ENCODE measurements at regions not wholly inside any gene's neighbourhood (a gene's known extent, or its start where the extent isn't known, plus 50 kb on each side); places are given as distances from the start of the nearest gene placed in this dataset.

- H3K4me3 ChIP-seq, result no peak overlapping the region
- no peak for DNase-seq (ENCODE audit: low spot score)
- TF ChIP-seq CTCF (IDR thresholded peaks at IDR 0.05), result no peak
- H3K27ac ChIP-seq, result no peak overlapping the region
Measured at GRCh38 chr4:124579896-124580295, 132.6 kb downstream of the ANKRD50 start.

- Histone ChIP-seq H3K27ac (no peak overlapping the region), H3K4me3 (no peak overlapping the region)
- DNase-seq (ENCODE audit: low spot score), result no peak
- TF ChIP-seq CTCF (IDR thresholded peaks at IDR 0.05), result no peak
Measured at GRCh38 chr4:124583797-124584196, 128.7 kb downstream of the ANKRD50 start.

- H3K4me3 ChIP-seq, result no peak overlapping the region
- no peak overlapping the region for H3K27ac ChIP-seq
- TF ChIP-seq CTCF (IDR thresholded peaks at IDR 0.05), result no peak
- no peak for DNase-seq (ENCODE audit: low spot score)
Measured at GRCh38 chr4:124589786-124590185, 122.7 kb downstream of the ANKRD50 start.

- DNase-seq (ENCODE audit: low spot score), result no peak
- H3K27ac ChIP-seq, result no peak overlapping the region
- no peak overlapping the region for H3K4me3 ChIP-seq
- no peak for TF ChIP-seq CTCF (IDR thresholded peaks at IDR 0.05)
Measured at GRCh38 chr4:124590480-124590879, 122.1 kb downstream of the ANKRD50 start.

- TF ChIP-seq CTCF (IDR thresholded peaks at IDR 0.05), result no peak
- Histone ChIP-seq H3K27ac (no peak overlapping the region), H3K4me3 (no peak overlapping the region)
- DNase-seq (ENCODE audit: low spot score), result no peak
Measured at GRCh38 chr4:124591637-124592036, 120.9 kb downstream of the ANKRD50 start.

- H3K27ac ChIP-seq, result no peak overlapping the region
- no peak overlapping the region for H3K4me3 ChIP-seq
- no peak for TF ChIP-seq CTCF (IDR thresholded peaks at IDR 0.05)
- DNase-seq (ENCODE audit: low spot score), result no peak
Measured at GRCh38 chr4:124593494-124593893, 119.0 kb downstream of the ANKRD50 start.

GRCh38 chr4:124594945-124595344, 117.6 kb downstream of the ANKRD50 start:
- H3K4me3 ChIP-seq, result no peak overlapping the region
- H3K27ac ChIP-seq, result no peak overlapping the region
- TF ChIP-seq CTCF (IDR thresholded peaks at IDR 0.05), result no peak
- no peak for DNase-seq (ENCODE audit: low spot score)

All from coronary artery (tissue), 2 donors.